SK-N-SH (cell line): ENCODE measurements at regions not wholly inside any gene's neighbourhood (a gene's known extent, or its start where the extent isn't known, plus 50 kb on each side); places are given as distances from the start of the nearest gene placed in this dataset.

ENCODE experiments used
- CTCF ChIA-PET: fragments of 300-600, 350-600 bp; formaldehyde crosslinking; extraction: SDS; loops from one replicate; lab custom pipeline; 2021; lab: Yijun Ruan, JAX
- POLR2A ChIA-PET: fragments of 350-600 bp; sonication (Branson Sonifier 250); formaldehyde crosslinking; extraction: SDS; loops from one replicate; lab custom pipeline; 2020; ENCODE audit warnings: antibody characterized with exemption, inconsistent platforms; lab: Yijun Ruan, JAX
- DNase-seq: peaks from one replicate; pipeline ENCODE4 v3.0.0; 2012
- H2AFZ ChIP-seq: fragments of 200-600 bp; sonication (generic); 2 replicates; pipeline ENCODE4 v1.8.1; 2016; ENCODE audit warnings: antibody characterized with exemption, mild to moderate bottlenecking, low read depth
- H3F3A ChIP-seq: fragments of 200-600 bp; sonication (generic); replicated peaks from 2 replicates; pipeline ENCODE3; 2016; ENCODE audit warnings: antibody characterized with exemption, mild to moderate bottlenecking; ENCODE audit not compliant: insufficient read depth
- H3K27ac ChIP-seq, 2 experiments: fragments of 200-500 bp in 1 of 2; fragments of 200-600 bp in 1 of 2; sonication (Bioruptor generic) in 1 of 2; sonication (generic), shearing (Covaris generic) in 1 of 2; 2 replicates each; pipeline versions ENCODE4 v1.5.1 to v1.6.1; 2014 to 2016; ENCODE audit warnings: low read depth in 2 of 2, inconsistent platforms in 1 of 2, low read length in 1 of 2, mild to moderate bottlenecking in 1 of 2, mixed read lengths in 1 of 2
- H3K27me3 ChIP-seq: fragments of 200-600 bp; sonication (generic), shearing (Covaris generic); 2 replicates; pipeline ENCODE4 v1.6.1; 2016; ENCODE audit warnings: mixed run types; ENCODE audit not compliant: insufficient read depth
- H3K36me3 ChIP-seq, 2 experiments: fragments of 200-500 bp in 1 of 2; fragments of 200-600 bp in 1 of 2; sonication (Bioruptor generic) in 1 of 2; sonication (generic) in 1 of 2; replicated peaks in 1 of 2; 2 replicates each; pipeline versions ENCODE3 to v1.5.1; 2014 to 2016; ENCODE audit warnings: low read length in 1 of 2, mild to moderate bottlenecking in 1 of 2; ENCODE audit not compliant: insufficient read depth in 2 of 2, control insufficient read depth in 1 of 2
- H3K4me1 ChIP-seq, 2 experiments: fragments of 200-500 bp in 1 of 2; fragments of 200-600 bp in 1 of 2; sonication (Bioruptor generic) in 1 of 2; sonication (generic), shearing (Covaris generic) in 1 of 2; 2 replicates each; pipeline versions ENCODE4 v1.5.1 to v1.6.1; 2014 to 2016; ENCODE audit warnings: low read depth in 1 of 2, low read length in 1 of 2, mixed run types in 1 of 2; ENCODE audit not compliant: insufficient read depth in 2 of 2, control insufficient read depth in 1 of 2
- H3K4me2 ChIP-seq: fragments of 200-600 bp; sonication (generic), shearing (Covaris generic); 2 replicates; pipeline ENCODE4 v1.6.1; 2017; ENCODE audit warnings: mixed run types
- H3K4me3 ChIP-seq, 2 experiments: fragments of 200-500 bp in 1 of 2; fragments of 200-600 bp in 1 of 2; sonication (Bioruptor generic) in 1 of 2; sonication (generic), shearing (Covaris generic) in 1 of 2; 2 replicates each; pipeline versions ENCODE4 v1.5.1 to v1.8.1; 2014 to 2016; ENCODE audit warnings: low read depth in 2 of 2, inconsistent platforms in 1 of 2, low read length in 1 of 2, mild to moderate bottlenecking in 1 of 2, mixed read lengths in 1 of 2, moderate library complexity in 1 of 2
- H3K79me2 ChIP-seq: fragments of 200-600 bp; sonication (generic); 2 replicates; pipeline ENCODE4 v1.8.1; 2017; ENCODE audit warnings: mild to moderate bottlenecking; ENCODE audit not compliant: insufficient read depth
- H3K9ac ChIP-seq: fragments of 200-600 bp; sonication (generic); 2 replicates; pipeline ENCODE4 v1.6.1; 2017; ENCODE audit warnings: mixed run types
- H3K9me2 ChIP-seq: fragments of 200-600 bp; sonication (generic); 2 replicates; pipeline ENCODE4 v1.6.1; 2017; ENCODE audit warnings: mixed run types
- H3K9me3 ChIP-seq: fragments of 200-600 bp; sonication (generic); 2 replicates; pipeline ENCODE4 v1.6.1; 2017; ENCODE audit warnings: mixed run types, mild to moderate bottlenecking, moderate library complexity
- H4K20me1 ChIP-seq: fragments of 200-600 bp; sonication (generic); 2 replicates; pipeline ENCODE4 v1.6.1; 2017; ENCODE audit warnings: mild to moderate bottlenecking, mixed run types; ENCODE audit not compliant: insufficient read depth
- CHD2 ChIP-seq: fragments of 150-350 bp; IDR thresholded peaks from 2 replicates; pipeline ENCODE4 v1.6.1; 2018; ENCODE audit warnings: low read length; ENCODE audit not compliant: partially characterized antibody
- ELF1 ChIP-seq: IDR thresholded peaks from 2 replicates; pipeline ENCODE4 v1.4.0; 2012
- EZH2phosphoT487 ChIP-seq: fragments of 200-600 bp; sonication (generic); IDR thresholded peaks from 2 replicates; pipeline ENCODE4 v1.6.1; 2017; ENCODE audit warnings: low read depth, mixed run types, mild to moderate bottlenecking, antibody characterized with exemption, moderate library complexity, borderline replicate concordance
- FOSL2 ChIP-seq: IDR thresholded peaks from 2 replicates; pipeline ENCODE4 v1.4.0; 2012; ENCODE audit warnings: low read depth, mild to moderate bottlenecking, moderate library complexity, borderline replicate concordance
- FOXJ3 ChIP-seq: sonication (generic); formaldehyde crosslinking; IDR thresholded peaks from 2 replicates; pipeline ENCODE4 v1.5.1; 2020; ENCODE audit warnings: mild to moderate bottlenecking, missing genetic modification reagents
- GABPA ChIP-seq: IDR thresholded peaks from 2 replicates; pipeline ENCODE4 v1.4.0; 2012; ENCODE audit warnings: low read depth, mild to moderate bottlenecking
- IRF3 ChIP-seq: fragments of 150-350 bp; IDR thresholded peaks from 2 replicates; pipeline ENCODE4 v1.6.1; 2016; ENCODE audit warnings: mild to moderate bottlenecking, low read depth, low read length
- JUND ChIP-seq: IDR thresholded peaks from 2 replicates; pipeline ENCODE4 v1.4.0; 2012
- NFIC ChIP-seq: IDR thresholded peaks from 2 replicates; pipeline ENCODE4 v1.4.0; 2012; ENCODE audit warnings: borderline replicate concordance
- NRF1 ChIP-seq: IDR thresholded peaks from 2 replicates; pipeline ENCODE4 v1.6.1; 2012; ENCODE audit warnings: low read depth, mild to moderate bottlenecking, low read length
- PBX3 ChIP-seq: IDR thresholded peaks from 2 replicates; pipeline ENCODE4; 2012
- RFX5 ChIP-seq: IDR thresholded peaks from 2 replicates; pipeline ENCODE4 v1.6.1; 2012; ENCODE audit warnings: mild to moderate bottlenecking, improper control_type of control experiment, low read length
- TAF1 ChIP-seq: IDR thresholded peaks from 2 replicates; pipeline ENCODE4 v1.6.1; 2012; ENCODE audit warnings: low read depth, mild to moderate bottlenecking, low read length, moderate library complexity, borderline replicate concordance
- TEAD4 ChIP-seq: IDR thresholded peaks from 2 replicates; pipeline ENCODE4 v1.4.0; 2012; ENCODE audit warnings: mild to moderate bottlenecking, borderline replicate concordance; ENCODE audit not compliant: insufficient read depth
- YY1 ChIP-seq: IDR thresholded peaks from 2 replicates; pipeline ENCODE4 v1.4.0; 2012; ENCODE audit warnings: low read depth, mild to moderate bottlenecking
- WGBS: methylation state at CpG from one replicate; pipeline ENCODE4 v1.1.6; 2017; ENCODE audit warnings: low lambda C conversion rate; 5-methylcytosine and 5-hydroxymethylcytosine counted together
- TF ChIP-seq, protein P1 (sequence below): fragments of 200-600 bp; sonication (generic); IDR thresholded peaks from 2 replicates; pipeline ENCODE4 v1.6.1; 2017; ENCODE audit warnings: antibody characterized with exemption, mild to moderate bottlenecking, moderate library complexity
- TF ChIP-seq, protein P2 (sequence below): IDR thresholded peaks from 2 replicates; pipeline ENCODE4 v1.4.0; 2012; ENCODE audit warnings: low read depth, borderline replicate concordance
- TF ChIP-seq, protein P3 (sequence below): IDR thresholded peaks from 2 replicates; pipeline ENCODE4 v1.6.1; 2012; ENCODE audit warnings: mild to moderate bottlenecking, low read depth, low read length, moderate library complexity
- TF ChIP-seq, protein P4 (sequence below): fragments of 150-350 bp; IDR thresholded peaks from 2 replicates; pipeline ENCODE4 v1.6.1; 2017; ENCODE audit warnings: antibody characterized with exemption, low read length, low read depth, borderline replicate concordance

DNA sequence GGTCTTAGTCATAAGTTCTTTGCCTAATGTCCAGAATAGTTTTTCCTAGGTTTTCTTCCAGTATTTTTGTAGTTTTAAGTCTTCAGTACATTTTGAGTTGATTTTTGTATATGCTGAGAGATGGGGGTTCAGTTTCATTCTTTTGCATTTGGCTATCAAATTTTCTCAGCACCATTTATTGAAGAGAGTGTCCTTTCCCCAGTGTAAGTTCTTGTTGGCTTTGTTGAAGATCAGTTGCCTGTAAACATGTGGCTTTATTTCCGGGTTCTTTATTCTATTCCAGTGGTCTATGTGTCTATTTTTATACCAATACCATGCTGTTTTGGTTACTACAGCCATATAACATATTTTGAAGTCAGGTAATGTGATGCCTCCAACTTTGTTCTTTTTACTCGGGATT is 87.5 kb upstream of the MYCN start:
- H3K27ac ChIP-seq = no peak overlapping the region
- TF ChIP-seq FOSL2 = no peak
- TF ChIP-seq CHD2 = no peak
- TF ChIP-seq, protein P1, sequence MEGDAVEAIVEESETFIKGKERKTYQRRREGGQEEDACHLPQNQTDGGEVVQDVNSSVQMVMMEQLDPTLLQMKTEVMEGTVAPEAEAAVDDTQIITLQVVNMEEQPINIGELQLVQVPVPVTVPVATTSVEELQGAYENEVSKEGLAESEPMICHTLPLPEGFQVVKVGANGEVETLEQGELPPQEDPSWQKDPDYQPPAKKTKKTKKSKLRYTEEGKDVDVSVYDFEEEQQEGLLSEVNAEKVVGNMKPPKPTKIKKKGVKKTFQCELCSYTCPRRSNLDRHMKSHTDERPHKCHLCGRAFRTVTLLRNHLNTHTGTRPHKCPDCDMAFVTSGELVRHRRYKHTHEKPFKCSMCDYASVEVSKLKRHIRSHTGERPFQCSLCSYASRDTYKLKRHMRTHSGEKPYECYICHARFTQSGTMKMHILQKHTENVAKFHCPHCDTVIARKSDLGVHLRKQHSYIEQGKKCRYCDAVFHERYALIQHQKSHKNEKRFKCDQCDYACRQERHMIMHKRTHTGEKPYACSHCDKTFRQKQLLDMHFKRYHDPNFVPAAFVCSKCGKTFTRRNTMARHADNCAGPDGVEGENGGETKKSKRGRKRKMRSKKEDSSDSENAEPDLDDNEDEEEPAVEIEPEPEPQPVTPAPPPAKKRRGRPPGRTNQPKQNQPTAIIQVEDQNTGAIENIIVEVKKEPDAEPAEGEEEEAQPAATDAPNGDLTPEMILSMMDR = no peak
- TF ChIP-seq FOXJ3 = no peak
- TF ChIP-seq NRF1 = no peak
- TF ChIP-seq RFX5 = no peak
- TF ChIP-seq YY1 = no peak
- TF ChIP-seq, protein P2, sequence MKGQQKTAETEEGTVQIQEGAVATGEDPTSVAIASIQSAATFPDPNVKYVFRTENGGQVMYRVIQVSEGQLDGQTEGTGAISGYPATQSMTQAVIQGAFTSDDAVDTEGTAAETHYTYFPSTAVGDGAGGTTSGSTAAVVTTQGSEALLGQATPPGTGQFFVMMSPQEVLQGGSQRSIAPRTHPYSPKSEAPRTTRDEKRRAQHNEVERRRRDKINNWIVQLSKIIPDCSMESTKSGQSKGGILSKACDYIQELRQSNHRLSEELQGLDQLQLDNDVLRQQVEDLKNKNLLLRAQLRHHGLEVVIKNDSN = no peak
- no peak for TF ChIP-seq JUND
- TF ChIP-seq, protein P3, sequence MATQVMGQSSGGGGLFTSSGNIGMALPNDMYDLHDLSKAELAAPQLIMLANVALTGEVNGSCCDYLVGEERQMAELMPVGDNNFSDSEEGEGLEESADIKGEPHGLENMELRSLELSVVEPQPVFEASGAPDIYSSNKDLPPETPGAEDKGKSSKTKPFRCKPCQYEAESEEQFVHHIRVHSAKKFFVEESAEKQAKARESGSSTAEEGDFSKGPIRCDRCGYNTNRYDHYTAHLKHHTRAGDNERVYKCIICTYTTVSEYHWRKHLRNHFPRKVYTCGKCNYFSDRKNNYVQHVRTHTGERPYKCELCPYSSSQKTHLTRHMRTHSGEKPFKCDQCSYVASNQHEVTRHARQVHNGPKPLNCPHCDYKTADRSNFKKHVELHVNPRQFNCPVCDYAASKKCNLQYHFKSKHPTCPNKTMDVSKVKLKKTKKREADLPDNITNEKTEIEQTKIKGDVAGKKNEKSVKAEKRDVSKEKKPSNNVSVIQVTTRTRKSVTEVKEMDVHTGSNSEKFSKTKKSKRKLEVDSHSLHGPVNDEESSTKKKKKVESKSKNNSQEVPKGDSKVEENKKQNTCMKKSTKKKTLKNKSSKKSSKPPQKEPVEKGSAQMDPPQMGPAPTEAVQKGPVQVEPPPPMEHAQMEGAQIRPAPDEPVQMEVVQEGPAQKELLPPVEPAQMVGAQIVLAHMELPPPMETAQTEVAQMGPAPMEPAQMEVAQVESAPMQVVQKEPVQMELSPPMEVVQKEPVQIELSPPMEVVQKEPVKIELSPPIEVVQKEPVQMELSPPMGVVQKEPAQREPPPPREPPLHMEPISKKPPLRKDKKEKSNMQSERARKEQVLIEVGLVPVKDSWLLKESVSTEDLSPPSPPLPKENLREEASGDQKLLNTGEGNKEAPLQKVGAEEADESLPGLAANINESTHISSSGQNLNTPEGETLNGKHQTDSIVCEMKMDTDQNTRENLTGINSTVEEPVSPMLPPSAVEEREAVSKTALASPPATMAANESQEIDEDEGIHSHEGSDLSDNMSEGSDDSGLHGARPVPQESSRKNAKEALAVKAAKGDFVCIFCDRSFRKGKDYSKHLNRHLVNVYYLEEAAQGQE = no peak
- TF ChIP-seq, protein P4, sequence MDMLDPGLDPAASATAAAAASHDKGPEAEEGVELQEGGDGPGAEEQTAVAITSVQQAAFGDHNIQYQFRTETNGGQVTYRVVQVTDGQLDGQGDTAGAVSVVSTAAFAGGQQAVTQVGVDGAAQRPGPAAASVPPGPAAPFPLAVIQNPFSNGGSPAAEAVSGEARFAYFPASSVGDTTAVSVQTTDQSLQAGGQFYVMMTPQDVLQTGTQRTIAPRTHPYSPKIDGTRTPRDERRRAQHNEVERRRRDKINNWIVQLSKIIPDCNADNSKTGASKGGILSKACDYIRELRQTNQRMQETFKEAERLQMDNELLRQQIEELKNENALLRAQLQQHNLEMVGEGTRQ = no peak
- no peak for TF ChIP-seq NFIC
- no peak for TF ChIP-seq PBX3
- no peak for TF ChIP-seq TEAD4
- TF ChIP-seq ELF1 = no peak
- no peak for TF ChIP-seq GABPA
- no peak for TF ChIP-seq TAF1
- no peak for TF ChIP-seq IRF3
- no peak for TF ChIP-seq EZH2phosphoT487
- no peak overlapping the region for H2AFZ ChIP-seq
- 21% methylated on average over 2 of the region's 2 CpGs for WGBS
- H3F3A ChIP-seq = no peaks in the 10 kb centered on the region
- H3K36me3 ChIP-seq = no peaks in the 10 kb centered on the region
- no peaks in the 10 kb centered on the region; a peak in 1 of 4 replicates for H3K4me1 ChIP-seq
- H3K9me2 ChIP-seq = no peaks in the 10 kb centered on the region
- H3K9ac ChIP-seq = no peak overlapping the region
- H4K20me1 ChIP-seq = no peaks in the 10 kb centered on the region
- H3K4me3 ChIP-seq = no peak overlapping the region
- 0 out of 2 replicates have a peak, but pooled peaks cover 6% of the 10 kb centered on the region for H3K9me3 ChIP-seq
- no peak overlapping the region for H3K4me2 ChIP-seq
- ChIA-PET POLR2A (no interaction called here), CTCF (no interaction called here)
- no peaks in the 10 kb centered on the region for H3K79me2 ChIP-seq
- DNase-seq = no peak
- H3K27me3 ChIP-seq = no peaks in the 10 kb centered on the region
